Activated naive CD4-positive, alpha-beta T cell treated with anti-CD3 and anti-CD28 coated beads, Interleukin-2, amount 50 U/mL, for 72 hours (primary cell): ENCODE measurements at regions not wholly inside any gene's neighbourhood (a gene's known extent, or its start where the extent isn't known, plus 50 kb on each side); places are given as distances from the start of the nearest gene placed in this dataset.

Experiments
- ATAC-seq, 2 donors: fragments of 150-1000 bp; cut with Tn5 transposase; 2 replicates each; pipeline ENCODE4 v1.10.0; 2021; ENCODE audit warnings: mild to moderate bottlenecking in 2 of 2, moderate library complexity in 2 of 2
- DNase-seq, 2 donors: peaks; one replicate each; pipeline ENCODE4 v3.0.0; 2021 to 2022; ENCODE audit warnings: low spot score in 2 of 2
- H3K27ac Mint-ChIP-seq, 2 donors: one replicate each; pipeline ENCODE4 v1.8.0; 2022; ENCODE audit warnings: mild to moderate bottlenecking in 2 of 2, mixed read lengths in 2 of 2
- H3K36me3 Mint-ChIP-seq, 2 donors: one replicate each; pipeline ENCODE4 v1.8.0; 2022; ENCODE audit warnings: mixed read lengths in 2 of 2
- H3K9me3 Mint-ChIP-seq, 2 donors: one replicate each; pipeline ENCODE4 v1.8.0; 2022; ENCODE audit warnings: mixed read lengths in 2 of 2

DNA sequence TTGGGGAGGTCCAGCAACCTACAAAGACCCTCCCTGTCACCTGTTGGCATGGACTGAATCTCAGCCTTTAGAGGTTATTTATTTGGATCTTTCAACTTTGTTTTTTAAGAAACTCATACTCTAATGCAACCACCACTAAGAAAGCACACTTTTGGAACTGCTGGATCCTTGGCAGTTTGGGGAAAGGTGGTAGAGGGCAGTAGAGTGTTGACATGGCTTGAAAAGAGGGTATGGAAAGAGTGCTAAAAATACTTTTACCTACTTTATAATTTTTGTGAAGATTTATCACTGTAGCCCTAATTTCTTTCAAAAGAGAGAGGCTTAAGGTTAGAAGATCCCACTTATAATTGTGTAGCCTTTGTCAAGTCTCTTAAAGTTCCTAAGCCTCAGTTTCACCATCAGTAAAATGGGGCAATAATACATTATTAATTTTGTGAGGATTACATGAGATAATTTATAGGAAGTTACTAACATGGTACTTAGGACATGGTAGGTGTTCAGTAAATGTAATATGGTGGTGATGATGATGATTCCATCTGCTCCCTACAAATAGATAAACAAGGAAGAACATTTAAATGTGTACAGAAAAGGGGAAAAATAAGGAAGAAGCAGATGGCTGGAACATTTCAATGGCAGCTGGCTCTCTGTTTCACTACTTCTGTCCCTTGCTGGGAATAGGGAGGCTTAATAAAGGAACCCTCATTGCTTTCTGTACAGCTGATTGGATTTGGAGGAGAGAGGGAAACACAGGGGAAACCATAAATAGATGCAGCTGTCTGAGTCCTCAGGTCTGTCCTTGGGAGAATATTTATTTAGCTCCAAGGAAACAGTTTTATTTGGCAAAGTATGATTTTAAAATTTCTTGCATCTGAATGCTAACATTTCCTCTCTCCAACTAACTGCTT, 208.4 kb upstream of the ADAMTS9 start:
- H3K9me3 Mint-ChIP-seq = peaks cover 3 to 8% of the 10 kb centered on the region in 2 donors
- DNase-seq = no peak
- no peak for ATAC-seq
- H3K36me3 Mint-ChIP-seq = no peaks in the 10 kb centered on the region
- H3K27ac Mint-ChIP-seq = no peak overlapping the region

DNA sequence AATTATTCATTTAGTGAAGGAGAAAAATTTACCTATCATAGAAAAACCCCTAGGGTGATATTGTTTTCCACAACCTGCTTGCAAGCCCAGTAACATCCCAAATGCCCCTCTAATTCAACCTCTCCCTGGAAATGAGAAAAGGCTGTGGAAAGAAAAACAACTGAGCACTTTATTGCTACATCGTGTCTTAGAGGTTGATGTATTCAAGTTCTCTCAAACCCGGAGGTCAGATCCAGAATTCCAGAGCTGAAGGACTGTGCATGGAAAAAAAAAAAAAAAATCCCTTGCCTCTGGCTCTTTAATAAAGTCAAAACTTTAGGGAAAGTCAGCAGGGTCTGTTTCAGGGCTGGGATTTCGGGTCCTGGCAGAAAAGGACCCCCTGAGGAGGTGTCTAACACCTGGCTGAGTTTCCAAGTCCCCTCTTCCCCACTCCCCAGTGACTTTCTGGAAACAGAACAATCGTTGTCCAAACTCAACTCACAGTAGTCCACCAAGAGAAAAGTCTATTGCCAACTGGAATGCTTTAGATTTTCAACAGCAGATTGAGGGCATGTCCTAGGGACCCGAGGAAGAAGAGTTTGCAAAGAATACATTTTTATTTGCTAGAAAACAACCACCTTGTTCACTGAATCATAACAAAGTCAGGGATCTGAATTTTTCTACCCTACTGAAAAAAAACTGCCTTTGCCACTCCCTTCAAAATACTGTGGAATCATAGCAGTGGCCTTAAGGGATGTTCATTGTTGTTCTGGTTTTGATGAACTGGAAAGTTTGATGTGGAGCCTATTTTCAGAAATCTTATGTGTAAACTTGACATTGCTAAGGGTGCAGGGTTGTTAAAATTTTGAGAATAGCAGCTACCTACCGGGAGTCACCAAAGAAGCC, 207.5 kb upstream of the ADAMTS9 start:
- ATAC-seq (no peak), DNase-seq (no peak)
- Mint-ChIP-seq H3K27ac (no peak overlapping the region), H3K36me3 (no peaks in the 10 kb centered on the region), H3K9me3 (peaks cover 3 to 8% of the 10 kb centered on the region in 2 donors)

DNA sequence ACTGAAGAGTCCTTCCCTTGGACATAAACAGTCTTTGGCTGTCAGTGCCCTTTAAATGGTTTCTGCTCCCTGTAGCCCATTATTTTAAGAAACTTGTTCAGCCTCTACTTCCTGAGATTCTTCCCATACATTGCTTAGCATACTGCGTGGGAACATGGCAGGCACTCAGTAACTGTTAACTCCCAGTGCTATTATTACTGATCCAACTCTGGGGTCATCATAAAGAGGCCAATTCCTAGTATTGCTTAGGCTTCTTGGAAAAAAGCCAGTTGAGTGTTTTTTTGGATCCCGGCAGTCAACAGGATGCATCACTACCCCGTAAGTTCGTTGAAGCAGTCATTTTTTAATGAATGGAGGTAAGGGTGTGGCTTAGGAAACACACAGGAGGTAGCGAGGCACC, 206.2 kb upstream of the ADAMTS9 start:
- Mint-ChIP-seq H3K9me3 (peaks cover 3 to 8% of the 10 kb centered on the region in 2 donors), H3K36me3 (no peaks in the 10 kb centered on the region), H3K27ac (no peak overlapping the region)
- ATAC-seq = no peak
- DNase-seq = no peak

DNA sequence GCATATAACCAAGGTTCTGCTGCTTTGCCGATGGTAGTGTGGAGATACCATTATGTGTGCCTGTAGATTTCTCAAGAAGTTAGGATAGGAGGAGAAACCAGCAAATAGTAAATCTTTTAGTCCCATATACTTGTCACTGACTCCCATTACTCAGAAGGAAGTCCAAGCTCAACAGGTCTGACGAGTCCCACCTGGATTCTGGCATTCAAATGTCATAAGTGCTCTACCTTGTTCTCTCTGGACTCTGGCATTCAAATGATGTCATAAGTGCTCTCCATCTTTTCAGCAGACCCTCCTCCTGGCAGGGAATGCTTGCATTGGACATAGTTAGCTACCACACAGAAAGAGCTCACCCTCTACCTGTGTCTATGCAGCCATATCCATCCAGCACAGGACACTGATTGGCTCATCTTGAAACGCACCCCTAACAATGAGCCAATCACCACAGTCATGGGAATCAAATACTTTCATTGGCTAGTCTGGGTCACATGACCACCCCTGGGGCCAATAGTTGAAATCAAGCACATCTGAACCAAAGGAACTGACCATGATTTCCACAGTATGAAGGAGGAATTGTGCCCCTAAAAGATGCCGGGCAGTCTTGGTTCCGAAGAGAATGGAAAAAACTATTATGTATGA, 205.0 kb upstream of the ADAMTS9 start:
- Mint-ChIP-seq H3K27ac (no peak overlapping the region), H3K9me3 (peaks cover 3 to 4% of the 10 kb centered on the region in 2 donors), H3K36me3 (no peaks in the 10 kb centered on the region)
- no peak for DNase-seq
- ATAC-seq = no peak

DNA sequence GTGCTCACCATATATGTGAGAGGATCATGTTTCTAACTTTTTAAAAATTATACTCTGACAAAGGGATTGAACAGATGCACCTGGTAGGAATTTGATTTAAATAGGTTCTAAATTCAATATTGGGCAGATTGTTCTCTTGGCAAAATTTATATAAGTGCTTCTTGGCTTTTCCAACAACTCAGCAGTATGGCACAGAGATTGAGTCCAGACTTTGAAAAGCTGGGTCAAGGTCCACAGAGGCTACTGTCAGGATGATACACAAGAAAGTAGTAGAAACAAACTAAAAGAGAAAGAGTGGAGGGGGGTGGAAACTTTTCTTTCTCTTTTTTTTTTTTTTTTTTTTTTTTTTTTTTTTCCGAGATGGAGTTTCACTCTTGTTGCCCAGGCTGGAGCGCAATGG, 203.2 kb upstream of the ADAMTS9 start:
- Mint-ChIP-seq H3K27ac (no peak overlapping the region), H3K36me3 (no peaks in the 10 kb centered on the region), H3K9me3 (peaks cover 3 to 4% of the 10 kb centered on the region in 2 donors)
- no peak for DNase-seq
- ATAC-seq = no peak

DNA sequence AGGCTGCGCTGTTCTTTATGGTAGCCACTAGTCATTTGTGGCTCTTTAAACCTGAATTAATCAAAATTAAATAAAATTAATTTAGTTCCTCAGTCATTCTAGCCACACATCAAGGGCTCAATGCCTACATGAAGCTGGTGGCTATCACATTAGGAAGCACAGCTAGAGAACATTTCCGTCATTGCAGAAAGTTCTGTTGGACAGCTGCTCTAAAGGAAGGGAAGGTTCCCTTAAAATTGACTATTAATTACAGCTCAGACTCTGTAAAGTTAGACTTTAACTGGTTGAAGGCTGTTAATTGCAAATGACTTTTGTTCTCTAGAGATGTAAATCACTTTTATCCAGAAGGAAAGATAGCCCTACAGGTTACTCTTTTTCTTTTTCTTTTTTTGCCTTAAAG, 202.7 kb upstream of the ADAMTS9 start:
- Mint-ChIP-seq H3K27ac (no peak overlapping the region), H3K9me3 (peaks cover 3 to 4% of the 10 kb centered on the region in 2 donors), H3K36me3 (no peaks in the 10 kb centered on the region)
- ATAC-seq (no peak), DNase-seq (no peak)

DNA sequence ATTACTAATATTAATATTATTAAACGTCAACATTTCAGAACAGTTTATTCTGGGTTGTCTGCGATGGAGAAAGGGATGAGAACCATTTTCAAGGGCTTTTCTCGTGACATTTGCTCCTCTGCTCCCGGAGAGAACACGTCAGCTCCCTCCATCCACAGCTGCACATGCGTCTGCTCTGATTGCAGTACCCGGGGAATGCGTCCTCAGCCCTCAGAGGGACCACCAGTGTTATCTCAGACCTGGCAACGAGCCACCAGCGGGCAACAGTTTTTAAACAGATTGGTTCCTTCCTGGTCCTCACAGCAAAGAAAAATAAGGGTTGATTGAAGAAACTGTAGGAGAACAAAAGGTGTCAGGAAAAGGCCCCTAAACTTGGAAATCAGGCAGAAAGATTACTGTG, 202.2 kb upstream of the ADAMTS9 start:
- Mint-ChIP-seq H3K36me3 (no peaks in the 10 kb centered on the region), H3K27ac (no peak overlapping the region), H3K9me3 (peaks cover 3 to 4% of the 10 kb centered on the region in 2 donors)
- ATAC-seq = no peak
- no peak for DNase-seq

DNA sequence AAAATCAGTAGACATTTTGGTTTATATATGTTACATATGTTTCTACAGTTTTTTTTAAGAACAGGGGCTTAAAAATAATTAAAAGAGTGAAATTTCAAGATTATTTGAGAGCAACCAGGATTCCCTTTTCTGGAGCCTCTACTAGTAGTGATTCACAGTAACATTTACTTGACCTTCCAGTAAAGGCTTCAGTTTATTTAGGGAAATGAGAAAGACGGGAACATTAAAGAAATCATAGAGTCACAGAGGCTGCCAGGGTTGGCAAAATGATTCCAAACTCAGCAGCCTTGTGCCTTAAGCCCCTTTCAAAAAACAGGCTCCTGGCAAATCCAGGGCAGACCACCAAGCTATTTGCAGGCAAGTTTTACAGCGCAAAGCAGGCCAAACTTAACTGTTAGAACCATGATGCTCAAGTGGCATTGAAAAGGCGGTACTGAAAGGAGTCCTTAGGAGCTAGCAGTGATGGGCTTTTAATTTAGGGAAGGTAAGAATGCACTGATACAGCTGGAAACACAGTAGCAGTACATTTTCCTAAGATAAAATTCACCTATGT, 201.1 kb upstream of the ADAMTS9 start:
- no peak for DNase-seq
- no peak for ATAC-seq
- no peaks in the 10 kb centered on the region for H3K36me3 Mint-ChIP-seq
- peaks cover 0 to 3% of the 10 kb centered on the region in 2 donors for H3K9me3 Mint-ChIP-seq
- no peak overlapping the region for H3K27ac Mint-ChIP-seq

DNA sequence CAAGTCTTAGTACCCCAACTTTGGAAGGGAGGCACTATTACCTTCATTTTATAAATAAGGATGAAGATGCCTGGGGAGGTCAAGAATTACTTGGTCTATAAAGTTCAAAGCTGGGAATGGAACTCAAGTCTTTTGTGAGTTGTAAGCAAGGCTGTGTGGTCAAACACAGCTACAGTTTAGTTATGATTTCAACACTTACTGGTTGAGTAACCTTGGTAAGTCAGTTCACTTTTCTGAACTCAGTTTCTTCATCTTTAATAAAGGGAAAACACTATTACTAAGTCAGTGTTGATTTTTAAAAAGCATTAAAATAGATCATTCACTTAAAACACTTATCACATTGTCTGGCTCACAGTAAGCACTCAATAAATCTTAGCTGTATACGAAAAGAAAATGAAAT, 200.4 kb upstream of the ADAMTS9 start:
- ATAC-seq (no peak), DNase-seq (no peak)
- H3K27ac Mint-ChIP-seq = no peak overlapping the region
- peaks cover 0 to 3% of the 10 kb centered on the region in 2 donors for H3K9me3 Mint-ChIP-seq
- no peaks in the 10 kb centered on the region for H3K36me3 Mint-ChIP-seq

DNA sequence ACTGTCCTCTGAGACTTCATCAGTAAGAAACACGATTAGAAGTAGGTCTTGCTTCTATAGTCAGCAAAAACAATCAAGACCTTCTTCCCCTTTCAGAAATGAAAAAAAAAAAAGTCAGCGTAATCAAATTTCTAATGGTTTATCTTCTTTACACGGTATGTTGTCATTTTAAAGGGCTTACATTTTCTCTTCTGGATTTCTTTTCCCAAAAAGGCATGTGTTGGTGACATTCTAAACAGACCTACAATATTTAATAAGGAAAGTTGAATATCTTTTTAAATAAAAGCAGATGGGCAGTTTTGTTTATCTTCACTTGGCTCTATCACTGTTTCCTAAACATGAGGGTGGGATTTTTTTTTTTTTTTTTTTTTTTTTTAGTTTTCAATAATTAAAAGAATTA, 197.3 kb upstream of the ADAMTS9 start:
- ATAC-seq (no peak), DNase-seq (no peak)
- Mint-ChIP-seq H3K27ac (no peak overlapping the region), H3K36me3 (no peaks in the 10 kb centered on the region), H3K9me3 (peaks cover 13 to 18% of the 10 kb centered on the region in 2 donors)

DNA sequence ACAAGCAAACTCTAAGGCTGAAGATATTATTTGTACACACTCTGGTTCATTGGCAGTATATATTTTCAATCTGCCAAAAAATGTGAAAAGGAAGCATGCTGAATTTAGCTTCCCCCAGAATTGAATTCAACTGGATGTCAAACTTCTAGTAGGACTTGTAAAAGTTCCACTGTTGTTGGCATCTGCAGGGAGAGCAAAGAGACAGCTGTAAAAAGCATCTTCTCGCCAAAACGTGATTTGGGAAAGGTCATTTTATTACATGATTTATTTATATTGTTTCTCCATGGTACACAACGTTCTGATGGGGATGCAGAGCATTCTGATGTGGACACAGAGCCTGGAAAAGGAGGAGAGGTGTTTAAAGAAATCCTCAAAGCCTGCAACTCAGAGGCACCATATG, 196.7 kb upstream of the ADAMTS9 start:
- DNase-seq = no peak
- Mint-ChIP-seq H3K9me3 (peaks cover 13 to 18% of the 10 kb centered on the region in 2 donors), H3K36me3 (no peaks in the 10 kb centered on the region), H3K27ac (no peak overlapping the region)
- ATAC-seq = no peak

DNA sequence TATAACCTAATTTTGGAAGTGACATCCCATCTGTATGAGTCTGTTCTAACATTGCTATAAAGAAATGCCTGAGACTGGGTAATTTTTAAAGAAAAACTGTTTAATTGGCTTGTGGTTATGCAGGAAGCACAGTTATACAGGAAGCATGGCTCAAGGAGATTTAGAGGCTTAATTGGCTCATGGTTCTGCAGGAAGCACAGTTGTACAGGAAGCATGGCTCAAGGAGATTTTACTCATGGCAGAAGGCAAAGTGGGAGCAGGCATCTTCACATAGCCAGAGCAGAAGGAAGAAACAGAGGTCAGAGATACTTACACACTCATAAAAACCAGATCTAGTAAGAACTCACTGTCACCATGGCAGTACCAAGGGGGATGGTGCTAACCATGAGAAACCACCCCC, 193.1 kb upstream of the ADAMTS9 start:
- Mint-ChIP-seq H3K9me3 (peaks cover 13 to 18% of the 10 kb centered on the region in 2 donors), H3K36me3 (no peaks in the 10 kb centered on the region), H3K27ac (no peak overlapping the region)
- ATAC-seq = no peak
- DNase-seq = no peak

DNA sequence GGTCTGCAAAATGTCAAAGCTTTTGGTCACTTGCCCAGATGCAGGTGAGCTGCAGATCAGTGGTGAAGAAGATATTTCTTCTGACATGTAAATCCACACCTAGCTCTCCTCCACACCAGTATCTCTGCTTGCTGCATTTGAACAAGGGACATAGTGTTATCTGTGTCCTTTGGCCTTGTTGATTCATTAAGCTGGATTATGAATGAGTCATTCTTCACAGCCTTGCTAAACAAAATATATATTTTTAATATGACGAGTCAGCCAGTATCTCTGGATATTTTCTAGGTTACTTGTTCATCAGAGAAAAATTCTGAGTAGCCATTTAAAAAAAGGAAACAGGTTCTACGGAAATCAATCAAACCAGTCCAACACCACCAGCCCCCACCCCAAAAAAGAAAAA, 190.6 kb upstream of the ADAMTS9 start:
- Mint-ChIP-seq H3K9me3 (peaks cover 15 to 18% of the 10 kb centered on the region in 2 donors), H3K27ac (no peak overlapping the region), H3K36me3 (no peaks in the 10 kb centered on the region)
- DNase-seq = no peak
- ATAC-seq = no peak

DNA sequence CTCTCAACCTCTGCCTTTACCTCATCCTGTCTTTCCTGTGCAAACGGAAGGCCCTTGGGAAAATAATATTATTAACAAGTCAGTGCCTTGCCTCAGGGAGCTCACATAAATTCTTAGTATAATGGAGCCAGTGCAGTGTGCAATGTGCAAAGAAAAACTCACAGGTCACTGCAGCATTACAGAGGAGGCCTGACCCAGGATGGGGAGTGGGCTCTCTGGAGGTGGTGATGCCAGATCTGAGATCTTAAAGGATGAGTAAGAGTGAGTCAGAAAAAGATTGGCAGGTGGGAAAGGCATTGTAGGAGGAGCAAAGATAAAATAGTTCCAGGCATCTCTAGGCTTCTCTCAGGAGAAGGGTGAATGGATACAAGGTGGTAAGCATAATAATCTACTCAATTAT, 185.6 kb upstream of the ADAMTS9 start:
- Mint-ChIP-seq H3K36me3 (peaks cover 0 to 6% of the 10 kb centered on the region in 2 donors), H3K27ac (no peak overlapping the region), H3K9me3 (peaks cover 0 to 6% of the 10 kb centered on the region in 2 donors)
- DNase-seq (no peak), ATAC-seq (no peak)

DNA sequence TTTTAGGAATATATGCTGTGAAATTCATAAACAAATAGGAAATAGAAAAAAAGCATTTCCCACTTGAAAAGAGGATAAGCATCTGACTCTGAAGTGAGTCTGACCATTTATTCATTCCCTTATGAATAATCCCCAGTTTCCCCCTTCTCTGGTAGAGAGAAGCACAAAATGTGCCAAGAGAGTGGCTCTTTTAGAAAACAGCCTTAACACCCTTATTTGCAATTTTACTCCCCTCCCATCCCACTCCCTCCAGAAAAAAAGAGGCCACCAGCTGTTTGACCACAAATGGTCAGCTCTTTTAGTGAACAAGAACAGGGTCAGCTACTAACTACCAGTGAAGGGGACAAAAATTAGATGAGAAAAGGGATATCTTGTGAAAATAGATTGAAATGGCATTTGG, 184.5 kb upstream of the ADAMTS9 start:
- DNase-seq (no peak), ATAC-seq (no peak)
- peaks cover 0 to 6% of the 10 kb centered on the region in 2 donors for H3K9me3 Mint-ChIP-seq
- peaks cover 0 to 6% of the 10 kb centered on the region in 2 donors for H3K36me3 Mint-ChIP-seq
- no peak overlapping the region for H3K27ac Mint-ChIP-seq

DNA sequence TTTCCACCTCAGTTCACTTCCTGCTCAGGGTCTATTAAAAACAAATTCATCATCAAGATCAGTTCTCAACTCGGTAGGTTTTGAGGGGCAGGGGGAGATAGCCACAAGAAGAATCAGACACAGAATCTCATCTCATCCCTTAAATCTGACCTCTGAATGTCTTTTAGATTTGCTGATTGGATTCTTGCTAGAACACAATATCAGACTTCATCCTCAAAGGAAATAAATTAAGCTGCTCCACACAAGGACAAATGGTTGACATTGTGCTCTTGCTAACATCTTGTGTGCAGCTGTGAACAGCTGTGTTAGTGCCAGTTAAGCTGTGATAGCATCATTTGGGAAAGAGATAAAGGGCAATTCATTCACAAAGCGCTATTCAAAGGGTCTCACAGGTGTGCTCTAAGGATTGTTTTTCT, 184.0 kb upstream of the ADAMTS9 start:
- ATAC-seq (no peak), DNase-seq (no peak)
- peaks cover 0 to 6% of the 10 kb centered on the region in 2 donors for H3K9me3 Mint-ChIP-seq
- peaks cover 0 to 6% of the 10 kb centered on the region in 2 donors for H3K36me3 Mint-ChIP-seq
- H3K27ac Mint-ChIP-seq = no peak overlapping the region
